ENCODE measurements at regions not wholly inside any gene's neighbourhood (a gene's known extent, or its start where the extent isn't known, plus 50 kb on each side); places are given as distances from the start of the nearest gene placed in this dataset.

DNA sequence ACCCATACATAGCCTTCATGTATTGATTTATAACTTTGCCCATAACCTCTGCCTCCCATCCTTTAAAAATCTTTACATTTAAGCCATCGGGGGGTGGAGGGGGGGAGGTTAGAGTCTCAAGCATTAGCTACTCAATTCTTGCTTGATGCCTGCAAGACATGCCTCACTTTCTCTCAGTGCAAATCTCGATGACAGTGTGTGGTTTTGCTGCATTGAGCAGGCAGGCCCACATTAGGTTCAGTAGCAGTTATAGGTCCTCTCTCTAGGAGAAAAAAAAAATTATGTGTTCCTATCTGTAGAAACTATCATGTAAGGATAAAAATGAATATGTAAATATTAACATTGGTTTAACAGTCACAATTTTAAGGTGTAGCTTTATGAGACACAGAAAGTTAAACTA, 314.0 kb upstream of the ANO3 start:
- Mint-ChIP-seq H3K4me3 (no peak overlapping the region), H3K4me1 (0 out of 2 replicates have a peak, but pooled peaks cover 2% of the 10 kb centered on the region), H3K27me3 (ENCODE audit: low read depth) (no peaks in the 10 kb centered on the region), H3K9me3 (no peaks in the 10 kb centered on the region), H3K36me3 (no peaks in the 10 kb centered on the region), H3K27ac (no peak overlapping the region)
- DNase-seq (ENCODE audit: low spot score): no peak
- ChIA-PET POLR2A (no interaction called here), CTCF (no interaction called here)
- no peak for TF ChIP-seq NR1H2 (CRISPR knock-in tag; IDR thresholded peaks at IDR 0.05)
- no peak for TF ChIP-seq JAZF1 (CRISPR knock-in tag; IDR thresholded peaks at IDR 0.05)
- TF ChIP-seq, protein P1, sequence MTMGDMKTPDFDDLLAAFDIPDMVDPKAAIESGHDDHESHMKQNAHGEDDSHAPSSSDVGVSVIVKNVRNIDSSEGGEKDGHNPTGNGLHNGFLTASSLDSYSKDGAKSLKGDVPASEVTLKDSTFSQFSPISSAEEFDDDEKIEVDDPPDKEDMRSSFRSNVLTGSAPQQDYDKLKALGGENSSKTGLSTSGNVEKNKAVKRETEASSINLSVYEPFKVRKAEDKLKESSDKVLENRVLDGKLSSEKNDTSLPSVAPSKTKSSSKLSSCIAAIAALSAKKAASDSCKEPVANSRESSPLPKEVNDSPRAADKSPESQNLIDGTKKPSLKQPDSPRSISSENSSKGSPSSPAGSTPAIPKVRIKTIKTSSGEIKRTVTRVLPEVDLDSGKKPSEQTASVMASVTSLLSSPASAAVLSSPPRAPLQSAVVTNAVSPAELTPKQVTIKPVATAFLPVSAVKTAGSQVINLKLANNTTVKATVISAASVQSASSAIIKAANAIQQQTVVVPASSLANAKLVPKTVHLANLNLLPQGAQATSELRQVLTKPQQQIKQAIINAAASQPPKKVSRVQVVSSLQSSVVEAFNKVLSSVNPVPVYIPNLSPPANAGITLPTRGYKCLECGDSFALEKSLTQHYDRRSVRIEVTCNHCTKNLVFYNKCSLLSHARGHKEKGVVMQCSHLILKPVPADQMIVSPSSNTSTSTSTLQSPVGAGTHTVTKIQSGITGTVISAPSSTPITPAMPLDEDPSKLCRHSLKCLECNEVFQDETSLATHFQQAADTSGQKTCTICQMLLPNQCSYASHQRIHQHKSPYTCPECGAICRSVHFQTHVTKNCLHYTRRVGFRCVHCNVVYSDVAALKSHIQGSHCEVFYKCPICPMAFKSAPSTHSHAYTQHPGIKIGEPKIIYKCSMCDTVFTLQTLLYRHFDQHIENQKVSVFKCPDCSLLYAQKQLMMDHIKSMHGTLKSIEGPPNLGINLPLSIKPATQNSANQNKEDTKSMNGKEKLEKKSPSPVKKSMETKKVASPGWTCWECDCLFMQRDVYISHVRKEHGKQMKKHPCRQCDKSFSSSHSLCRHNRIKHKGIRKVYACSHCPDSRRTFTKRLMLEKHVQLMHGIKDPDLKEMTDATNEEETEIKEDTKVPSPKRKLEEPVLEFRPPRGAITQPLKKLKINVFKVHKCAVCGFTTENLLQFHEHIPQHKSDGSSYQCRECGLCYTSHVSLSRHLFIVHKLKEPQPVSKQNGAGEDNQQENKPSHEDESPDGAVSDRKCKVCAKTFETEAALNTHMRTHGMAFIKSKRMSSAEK (CRISPR knock-in tag; IDR thresholded peaks at IDR 0.05; ENCODE audit: borderline replicate concordance): no peak
- no peak for TF ChIP-seq AFF4 (CRISPR knock-in tag; IDR thresholded peaks at IDR 0.05; ENCODE audit: borderline replicate concordance)
- no peak for TF ChIP-seq TEAD1 (CRISPR knock-in tag; IDR thresholded peaks at IDR 0.05)
- TF ChIP-seq, protein P2, sequence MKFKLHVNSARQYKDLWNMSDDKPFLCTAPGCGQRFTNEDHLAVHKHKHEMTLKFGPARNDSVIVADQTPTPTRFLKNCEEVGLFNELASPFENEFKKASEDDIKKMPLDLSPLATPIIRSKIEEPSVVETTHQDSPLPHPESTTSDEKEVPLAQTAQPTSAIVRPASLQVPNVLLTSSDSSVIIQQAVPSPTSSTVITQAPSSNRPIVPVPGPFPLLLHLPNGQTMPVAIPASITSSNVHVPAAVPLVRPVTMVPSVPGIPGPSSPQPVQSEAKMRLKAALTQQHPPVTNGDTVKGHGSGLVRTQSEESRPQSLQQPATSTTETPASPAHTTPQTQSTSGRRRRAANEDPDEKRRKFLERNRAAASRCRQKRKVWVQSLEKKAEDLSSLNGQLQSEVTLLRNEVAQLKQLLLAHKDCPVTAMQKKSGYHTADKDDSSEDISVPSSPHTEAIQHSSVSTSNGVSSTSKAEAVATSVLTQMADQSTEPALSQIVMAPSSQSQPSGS (CRISPR knock-in tag; IDR thresholded peaks at IDR 0.05; ENCODE audit: borderline replicate concordance, low read depth): no peak
- no peak for TF ChIP-seq USF1 (CRISPR knock-in tag; IDR thresholded peaks at IDR 0.05)
- TF ChIP-seq ZMAT4 (CRISPR knock-in tag; IDR thresholded peaks at IDR 0.05): no peak
- no peak for TF ChIP-seq ATF6 (CRISPR knock-in tag; IDR thresholded peaks at IDR 0.05)
- no peak for TF ChIP-seq FOXK1 (CRISPR knock-in tag; IDR thresholded peaks at IDR 0.05)
- no peak for TF ChIP-seq ZBTB43 (CRISPR knock-in tag; IDR thresholded peaks at IDR 0.05)
- no peak for TF ChIP-seq TCF7 (CRISPR knock-in tag; IDR thresholded peaks at IDR 0.05; ENCODE audit: low read depth)
- no peak for TF ChIP-seq NFATC4 (CRISPR knock-in tag; IDR thresholded peaks at IDR 0.05)
- no peak for TF ChIP-seq HMGXB4 (CRISPR knock-in tag; IDR thresholded peaks at IDR 0.05)
- ATAC-seq: no peak
